Lung (tissue), 11 donors: ENCODE measurements at regions not wholly inside any gene's neighbourhood (a gene's known extent, or its start where the extent isn't known, plus 50 kb on each side); places are given as distances from the start of the nearest gene placed in this dataset.

Experiments used
- ATAC-seq: fragments of 200-7000 bp; cut with Tn5 transposase; one replicate; pipeline ENCODE4 v1.9.1; 2020; ENCODE audit warnings: moderate number of reproducible peaks; ENCODE audit not compliant: insufficient read depth, low FRiP score
- DNase-seq, 3 donors: peaks; one replicate each; pipeline ENCODE4 v3.0.0-alpha.2; 2013 to 2017
- H3K27ac ChIP-seq, 2 donors: one replicate each; pipeline ENCODE4 v1.5.1; 2013; ENCODE audit warnings: mild to moderate bottlenecking in 2 of 2, moderate library complexity in 2 of 2, control low read depth in 1 of 2, inconsistent platforms in 1 of 2, low read depth in 1 of 2, low read length in 1 of 2
- H3K27me3 ChIP-seq, 3 donors: one replicate each; pipeline ENCODE4 v1.5.1; 2013; ENCODE audit warnings: low read length in 2 of 3; ENCODE audit not compliant: control insufficient read depth in 3 of 3, insufficient read depth in 3 of 3
- H3K36me3 ChIP-seq, 4 donors: one replicate each; pipeline ENCODE4 v1.5.1; 2013; ENCODE audit warnings: low read length in 4 of 4, mild to moderate bottlenecking in 1 of 4, moderate library complexity in 1 of 4; ENCODE audit not compliant: control insufficient read depth in 4 of 4, insufficient read depth in 4 of 4
- H3K4me1 ChIP-seq, 5 donors: one replicate each; pipeline ENCODE4 v1.5.1; 2013; ENCODE audit warnings: low read length in 5 of 5, mild to moderate bottlenecking in 2 of 5, moderate library complexity in 1 of 5; ENCODE audit not compliant: control insufficient read depth in 5 of 5, insufficient read depth in 5 of 5
- H3K4me3 ChIP-seq: one replicate; pipeline ENCODE4 v1.5.1; 2013; ENCODE audit warnings: mild to moderate bottlenecking, control low read depth, moderate library complexity
- H3K9ac ChIP-seq, 2 donors: one replicate each; pipeline ENCODE4 v1.5.1; 2013; ENCODE audit warnings: low read length in 2 of 2, control low read depth in 1 of 2; ENCODE audit not compliant: insufficient read depth in 1 of 2
- H3K9me3 ChIP-seq, 4 donors: one replicate each; pipeline ENCODE4 v1.5.1; 2013; ENCODE audit warnings: low read length in 3 of 4, mild to moderate bottlenecking in 1 of 4, moderate library complexity in 1 of 4; ENCODE audit not compliant: control insufficient read depth in 4 of 4, insufficient read depth in 3 of 4
- WGBS, 2 donors: extraction: QIAGEN DNeasy Blood & Tissue Kit; methylation state at CpG; one replicate each; pipeline ENCODE4 v1.1.7; 2013; 5-methylcytosine and 5-hydroxymethylcytosine counted together
- TF ChIP-seq, protein P1 (sequence below): IDR thresholded peaks from 2 replicates; pipeline ENCODE4 v1.5.1; 2012; ENCODE audit warnings: mild to moderate bottlenecking; ENCODE audit errors: control extremely low read depth, extremely low read depth
- donor health status: control.
- donor health status: control.
- donor health status: Bipolar disorder and iron deficiency.
- donor health status: healthy.
- donor health status: DM: yes; HTN: yes; CAD: no.

DNA sequence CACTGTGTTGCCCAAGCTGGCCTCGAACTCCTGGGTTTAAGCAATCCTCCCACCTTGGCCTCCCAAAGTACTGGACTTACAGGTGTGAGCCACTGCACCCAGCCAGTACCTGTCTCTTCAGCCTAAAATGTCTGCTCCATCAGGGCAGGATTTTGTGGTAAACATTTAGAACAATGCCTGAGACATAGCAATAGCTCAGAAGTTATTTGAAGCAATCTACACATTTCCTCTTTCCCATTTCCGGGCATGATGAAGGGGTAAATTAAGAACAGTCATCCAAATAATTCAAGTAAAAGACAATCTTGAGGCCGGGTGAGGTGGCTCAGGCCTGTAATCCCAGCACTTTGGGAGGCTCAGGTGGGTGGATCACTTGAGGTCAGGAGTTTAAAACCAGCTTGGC, 69.0 kb upstream of the ZNF217 start:
- no peak for ATAC-seq
- Histone ChIP-seq H3K27ac (no peak overlapping the region), H3K9ac (no peak overlapping the region), H3K27me3 (no peaks in the 10 kb centered on the region), H3K9me3 (no peaks in the 10 kb centered on the region), H3K4me3 (no peak overlapping the region), H3K4me1 (peaks cover 0 to 26% (median 7%) of the 10 kb centered on the region in 5 donors), H3K36me3 (no peaks in the 10 kb centered on the region)
- WGBS, 2 donors: 33 to 48% methylated on average over 3 of the region's 3 CpGs
- TF ChIP-seq, protein P1, sequence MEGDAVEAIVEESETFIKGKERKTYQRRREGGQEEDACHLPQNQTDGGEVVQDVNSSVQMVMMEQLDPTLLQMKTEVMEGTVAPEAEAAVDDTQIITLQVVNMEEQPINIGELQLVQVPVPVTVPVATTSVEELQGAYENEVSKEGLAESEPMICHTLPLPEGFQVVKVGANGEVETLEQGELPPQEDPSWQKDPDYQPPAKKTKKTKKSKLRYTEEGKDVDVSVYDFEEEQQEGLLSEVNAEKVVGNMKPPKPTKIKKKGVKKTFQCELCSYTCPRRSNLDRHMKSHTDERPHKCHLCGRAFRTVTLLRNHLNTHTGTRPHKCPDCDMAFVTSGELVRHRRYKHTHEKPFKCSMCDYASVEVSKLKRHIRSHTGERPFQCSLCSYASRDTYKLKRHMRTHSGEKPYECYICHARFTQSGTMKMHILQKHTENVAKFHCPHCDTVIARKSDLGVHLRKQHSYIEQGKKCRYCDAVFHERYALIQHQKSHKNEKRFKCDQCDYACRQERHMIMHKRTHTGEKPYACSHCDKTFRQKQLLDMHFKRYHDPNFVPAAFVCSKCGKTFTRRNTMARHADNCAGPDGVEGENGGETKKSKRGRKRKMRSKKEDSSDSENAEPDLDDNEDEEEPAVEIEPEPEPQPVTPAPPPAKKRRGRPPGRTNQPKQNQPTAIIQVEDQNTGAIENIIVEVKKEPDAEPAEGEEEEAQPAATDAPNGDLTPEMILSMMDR: no peak
- no peak for DNase-seq

DNA sequence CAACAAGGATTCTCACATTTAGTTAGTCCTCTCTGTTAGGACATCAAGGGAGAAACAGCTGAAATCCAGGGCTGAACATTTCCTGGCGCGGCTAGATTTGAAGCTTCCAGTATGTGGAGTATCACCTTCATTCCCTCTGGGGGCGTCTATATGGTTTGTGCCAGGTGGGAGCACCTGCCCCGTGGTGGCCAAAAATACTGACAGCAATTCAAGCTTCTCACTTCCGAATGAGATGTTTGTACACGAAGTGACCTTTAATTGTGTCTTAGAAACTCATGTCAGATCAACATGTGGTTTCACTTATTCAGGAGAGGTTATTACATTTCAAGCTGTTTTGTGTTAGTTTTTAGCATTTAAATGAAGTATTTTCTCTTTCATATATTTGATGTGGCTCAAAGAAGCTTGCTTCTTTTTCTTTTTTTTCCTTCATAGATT, 67.3 kb upstream of the ZNF217 start:
- H3K9ac ChIP-seq: peak overlapping the region; percentile 3 to 81

DNA sequence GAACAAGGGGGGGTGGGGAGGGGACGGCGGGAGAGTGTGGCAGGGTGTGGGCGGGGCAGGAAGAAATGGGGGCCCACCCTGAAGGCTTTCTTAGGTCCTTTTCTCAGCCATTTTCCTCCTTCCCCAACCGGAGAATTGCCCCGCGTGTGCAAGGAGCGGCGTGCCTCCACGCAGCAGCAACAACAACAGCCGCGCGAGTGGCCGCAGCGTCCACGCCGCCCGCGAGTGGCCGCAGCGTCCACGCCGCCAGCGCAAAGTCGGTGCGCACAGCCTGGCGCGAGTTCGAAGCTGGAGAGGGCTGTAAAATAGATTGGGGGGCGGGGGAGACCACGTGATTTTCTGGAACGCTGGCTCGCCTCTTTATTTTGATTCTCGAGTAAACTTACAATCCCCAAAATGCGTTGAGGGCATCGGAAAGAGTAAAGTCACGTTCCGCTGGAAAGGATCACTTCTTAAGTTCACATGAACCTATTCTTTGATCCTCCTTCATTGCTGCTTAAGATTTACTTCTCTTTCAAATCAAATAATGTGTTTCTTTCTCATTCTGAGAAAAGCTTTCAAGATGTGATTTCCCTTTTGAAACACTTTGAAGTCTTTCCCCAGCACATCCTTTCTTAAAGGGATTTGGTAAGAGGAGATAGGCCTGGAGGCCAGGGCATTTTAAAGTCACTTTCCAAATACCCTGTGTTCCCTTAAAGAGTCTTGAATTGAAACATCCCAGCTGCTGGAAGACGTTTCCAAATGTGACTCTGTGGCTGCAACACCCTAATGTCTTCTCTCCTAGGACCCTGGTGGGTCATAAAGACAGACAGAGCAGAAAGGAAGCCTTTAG, 66.7 kb upstream of the ZNF217 start:
- Histone ChIP-seq H3K9me3 (no peaks in the 10 kb centered on the region), H3K9ac (peak overlapping the region; percentile 3 to 81), H3K4me1 (peaks cover 4 to 47% (median 17%) of the 10 kb centered on the region in 5 donors), H3K27ac (peak overlapping the region; percentile 22 to 84), H3K4me3 (peak overlapping the region; percentile 32), H3K27me3 (no peaks in the 10 kb centered on the region), H3K36me3 (no peaks in the 10 kb centered on the region)
- WGBS, 2 donors: 6 to 9% methylated on average over 38 of the region's 38 CpGs
- no peak for ATAC-seq
- peak; percentile 76 to 96 (median 96) for DNase-seq
- TF ChIP-seq, protein P1: no peak

More for the DNA sequence above, 67.3 kb upstream of the ZNF217 start:
- TF ChIP-seq, protein P1: no peak
- DNase-seq: peak in 1 of 3 donors; percentile 80
- Histone ChIP-seq H3K27me3 (no peaks in the 10 kb centered on the region), H3K4me1 (peaks cover 4 to 42% (median 14%) of the 10 kb centered on the region in 5 donors), H3K4me3 (no peak overlapping the region), H3K9me3 (no peaks in the 10 kb centered on the region), H3K36me3 (no peaks in the 10 kb centered on the region), H3K27ac (peak overlapping the region; percentile 22 to 59)
- 67 to 70% methylated on average over 6 of the region's 6 CpGs for WGBS, 2 donors
- no peak for ATAC-seq
